Kidney (tissue), 13 donors: ENCODE measurements at regions not wholly inside any gene's neighbourhood (a gene's known extent, or its start where the extent isn't known, plus 50 kb on each side); places are given as distances from the start of the nearest gene placed in this dataset.

Experiments used
- DNase-seq, 5 donors: peaks; one replicate each; pipeline ENCODE4 v3.0.0-alpha.2; 2013 to 2020
- FAIRE-seq: peaks from 2 replicates; lab custom pipeline; 2012; peaks lifted over from hg19 to GRCh38; lab: Jason Lieb, UNC
- H3K27ac ChIP-seq, 2 donors: one replicate each; pipeline ENCODE4 v1.7.0; 2013; ENCODE audit warnings: low read depth in 2 of 2, low read length in 2 of 2, inconsistent platforms in 1 of 2
- H3K27me3 ChIP-seq: one replicate; pipeline ENCODE4 v1.7.1; 2013; ENCODE audit warnings: low read length, inconsistent platforms; ENCODE audit not compliant: control insufficient read depth, insufficient read depth
- H3K36me3 ChIP-seq, 3 donors: one replicate each; pipeline versions ENCODE4 v1.7.0 to v1.7.1; 2013; ENCODE audit warnings: low read length in 3 of 3, control low read depth in 1 of 3, inconsistent platforms in 1 of 3; ENCODE audit not compliant: insufficient read depth in 3 of 3, control insufficient read depth in 2 of 3
- H3K4me1 ChIP-seq, 3 donors: one replicate each; pipeline versions ENCODE4 v1.7.0 to v1.7.1; 2013; ENCODE audit warnings: low read length in 3 of 3, inconsistent platforms in 1 of 3, low read depth in 1 of 3; ENCODE audit not compliant: control insufficient read depth in 2 of 3, insufficient read depth in 2 of 3
- H3K4me3 ChIP-seq, 3 donors: one replicate each; pipeline versions ENCODE4 v1.7.0 to v1.8.1; 2013; ENCODE audit warnings: low read length in 3 of 3, control low read depth in 1 of 3, inconsistent platforms in 1 of 3
- H3K9ac ChIP-seq, 3 donors: one replicate each; pipeline versions ENCODE4 v1.7.0 to v1.7.1; 2013; ENCODE audit warnings: low read length in 3 of 3, control low read depth in 1 of 3, inconsistent platforms in 1 of 3
- H3K9me3 ChIP-seq, 3 donors: one replicate each; pipeline versions ENCODE4 v1.7.0 to v1.7.1; 2013; ENCODE audit warnings: low read length in 3 of 3, control low read depth in 1 of 3, inconsistent platforms in 1 of 3; ENCODE audit not compliant: control insufficient read depth in 2 of 3, insufficient read depth in 1 of 3
- CTCF ChIP-seq: IDR thresholded peaks from 3 replicates; pipeline ENCODE4 v1.5.1; 2012; ENCODE audit warnings: mild to moderate bottlenecking, moderate library complexity, borderline replicate concordance; ENCODE audit not compliant: insufficient read depth; ENCODE audit errors: extremely low read depth
- intact Hi-C: fragments of 100-400 bp; cut with DNase I; formaldehyde crosslinking; loops from one replicate; pipeline ENCODE4 v1.11.1; 2022
- donor health status: control.
- donor health status: control.
- donor health status: control.
- donor health status: control.
- donor health status: control.
- donor health status: DM: yes; HTN: yes; CAD: no.
- donor health status: Normal renal cell carcinoma (clear cell type).

DNA sequence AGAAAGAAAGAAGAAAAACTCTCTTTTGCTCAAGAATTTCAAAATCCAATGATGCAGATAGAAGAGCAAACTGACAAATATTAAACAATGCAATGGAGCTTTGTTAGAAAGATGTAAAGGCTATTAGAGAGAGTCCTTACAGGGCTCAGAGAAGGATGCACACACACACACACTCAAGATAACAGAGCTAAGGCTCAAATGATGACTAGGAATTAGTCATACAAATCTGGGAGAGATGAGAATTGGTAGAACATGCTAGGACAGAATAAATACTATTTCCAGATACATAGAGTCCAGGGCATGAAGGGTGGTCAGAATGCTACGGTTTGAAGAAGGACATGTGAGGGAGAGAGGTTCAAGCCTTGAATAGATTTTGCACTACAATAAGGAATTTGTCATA, 650.1 kb upstream of the MDGA2 start:
- H3K4me3 ChIP-seq, result no peak overlapping the region
- no peaks in the 10 kb centered on the region for H3K27me3 ChIP-seq
- intact Hi-C loops, result no loop called here
- no peak overlapping the region for H3K27ac ChIP-seq
- H3K4me1 ChIP-seq, result no peaks in the 10 kb centered on the region
- no peak overlapping the region for H3K9ac ChIP-seq
- FAIRE-seq (no peak), DNase-seq (no peak)
- no peaks in the 10 kb centered on the region for H3K9me3 ChIP-seq
- no peak for TF ChIP-seq CTCF
- no peaks in the 10 kb centered on the region for H3K36me3 ChIP-seq

DNA sequence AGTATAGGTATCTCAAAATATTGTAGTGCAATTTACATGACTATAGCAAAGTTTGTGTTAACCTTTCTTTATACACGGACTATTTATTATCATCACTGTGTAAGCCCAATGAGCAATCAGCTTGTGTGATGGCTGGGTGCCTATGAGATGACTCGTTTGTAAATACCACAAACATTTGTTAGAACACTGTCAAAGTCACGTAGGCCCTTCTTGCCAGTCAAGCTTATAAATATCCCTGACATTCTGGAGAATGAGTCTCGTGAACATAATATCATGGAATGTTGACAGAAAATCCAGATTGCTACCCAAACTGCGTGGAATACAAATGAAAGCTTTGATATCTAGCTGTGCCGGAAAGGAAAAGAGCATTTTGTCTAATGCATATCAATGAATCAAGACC, 648.3 kb upstream of the MDGA2 start:
- Histone ChIP-seq H3K4me3 (no peak overlapping the region), H3K36me3 (no peaks in the 10 kb centered on the region), H3K27ac (no peak overlapping the region), H3K9me3 (no peaks in the 10 kb centered on the region), H3K9ac (no peak overlapping the region), H3K4me1 (no peaks in the 10 kb centered on the region), H3K27me3 (no peaks in the 10 kb centered on the region)
- no peak for TF ChIP-seq CTCF
- intact Hi-C loops, result no loop called here
- FAIRE-seq (no peak), DNase-seq (no peak)

- Histone ChIP-seq H3K27ac (no peak overlapping the region), H3K4me1 (no peaks in the 10 kb centered on the region), H3K9ac (no peak overlapping the region), H3K9me3 (no peaks in the 10 kb centered on the region), H3K4me3 (no peak overlapping the region), H3K27me3 (no peaks in the 10 kb centered on the region), H3K36me3 (no peaks in the 10 kb centered on the region)
- intact Hi-C loops, result no loop called here
- TF ChIP-seq CTCF, result no peak
- FAIRE-seq (no peak), DNase-seq (no peak)
These were observed 644.4 kb upstream of the MDGA2 start for GRCh38 chr14:48319823-48320222.

DNA sequence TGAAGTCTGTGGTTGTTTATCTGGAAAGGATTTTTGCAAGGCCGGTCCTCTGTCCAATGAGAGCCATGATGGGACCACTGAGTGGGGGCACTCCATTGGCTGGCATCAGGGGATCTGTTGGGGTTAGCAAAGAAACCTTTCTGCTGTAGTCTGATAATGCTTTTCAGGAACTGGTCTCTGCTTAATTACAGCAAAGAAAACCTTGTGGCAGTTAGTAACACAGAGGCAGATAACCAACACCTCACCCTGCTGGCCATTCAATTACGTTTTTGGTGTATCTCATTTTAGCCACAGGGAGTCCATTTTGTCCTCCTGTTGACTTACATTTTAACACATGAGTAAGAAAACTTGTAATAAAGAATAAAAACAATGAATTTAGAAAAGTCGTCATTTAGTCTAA, 629.3 kb upstream of the MDGA2 start:
- FAIRE-seq (no peak), DNase-seq (no peak)
- no peaks in the 10 kb centered on the region for H3K4me1 ChIP-seq
- H3K27ac ChIP-seq, result no peak overlapping the region
- intact Hi-C loops, result no loop called here
- no peaks in the 10 kb centered on the region for H3K9me3 ChIP-seq
- no peaks in the 10 kb centered on the region for H3K36me3 ChIP-seq
- H3K27me3 ChIP-seq, result no peaks in the 10 kb centered on the region
- no peak overlapping the region for H3K4me3 ChIP-seq
- H3K9ac ChIP-seq, result no peak overlapping the region
- no peak for TF ChIP-seq CTCF
